GM13976 (cell line): ENCODE measurements at regions not wholly inside any gene's neighbourhood (a gene's known extent, or its start where the extent isn't known, plus 50 kb on each side); places are given as distances from the start of the nearest gene placed in this dataset.

Experiments used
- DNase-seq: peaks from one replicate; pipeline ENCODE4 v3.0.0; 2012; ENCODE audit warnings: low spot score
- in situ Hi-C: fragments of 300-500 bp; cut with MboI; formaldehyde crosslinking; loops from one replicate; pipeline ENCODE4 v1.12.0; 2022; ENCODE audit warnings: low sequenced_read_pairs, mixed read lengths, inconsistent platforms; ENCODE audit not compliant: unreplicated experiment
- TF ChIP-seq, protein P1 (sequence below): IDR thresholded peaks from 2 replicates; pipeline ENCODE4 v1.5.1; 2012; ENCODE audit warnings: borderline replicate concordance, mild to moderate bottlenecking; ENCODE audit not compliant: insufficient read depth; ENCODE audit errors: extremely low read depth, missing control alignments, control extremely low read depth

DNA sequence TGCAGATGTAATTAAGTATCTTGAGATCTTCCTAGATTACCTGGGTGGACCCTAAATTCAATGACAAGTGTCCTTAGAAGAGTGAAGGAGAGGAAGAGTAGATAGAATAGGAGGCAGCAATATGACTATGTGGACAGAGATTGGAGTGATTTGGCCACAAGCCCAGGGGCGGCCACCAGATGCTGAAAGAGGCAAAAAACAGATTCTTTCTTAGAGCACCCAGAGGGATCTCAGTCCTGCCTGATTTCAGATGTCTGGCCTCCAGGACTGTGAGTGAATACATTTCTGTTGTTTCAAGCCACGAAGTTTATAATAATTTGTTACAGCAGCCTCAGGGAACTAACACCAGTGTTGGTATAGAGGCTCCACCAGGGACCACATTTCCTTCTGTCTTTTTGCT lies 67.3 kb downstream of the DACT1 start:
- DNase-seq, result no peak

GRCh38 chr14:58707949-58708348 lies 70.2 kb downstream of the DACT1 start:
- DNase-seq, result no peak
- in situ Hi-C loops, result no loop called here
- TF ChIP-seq, protein P1, sequence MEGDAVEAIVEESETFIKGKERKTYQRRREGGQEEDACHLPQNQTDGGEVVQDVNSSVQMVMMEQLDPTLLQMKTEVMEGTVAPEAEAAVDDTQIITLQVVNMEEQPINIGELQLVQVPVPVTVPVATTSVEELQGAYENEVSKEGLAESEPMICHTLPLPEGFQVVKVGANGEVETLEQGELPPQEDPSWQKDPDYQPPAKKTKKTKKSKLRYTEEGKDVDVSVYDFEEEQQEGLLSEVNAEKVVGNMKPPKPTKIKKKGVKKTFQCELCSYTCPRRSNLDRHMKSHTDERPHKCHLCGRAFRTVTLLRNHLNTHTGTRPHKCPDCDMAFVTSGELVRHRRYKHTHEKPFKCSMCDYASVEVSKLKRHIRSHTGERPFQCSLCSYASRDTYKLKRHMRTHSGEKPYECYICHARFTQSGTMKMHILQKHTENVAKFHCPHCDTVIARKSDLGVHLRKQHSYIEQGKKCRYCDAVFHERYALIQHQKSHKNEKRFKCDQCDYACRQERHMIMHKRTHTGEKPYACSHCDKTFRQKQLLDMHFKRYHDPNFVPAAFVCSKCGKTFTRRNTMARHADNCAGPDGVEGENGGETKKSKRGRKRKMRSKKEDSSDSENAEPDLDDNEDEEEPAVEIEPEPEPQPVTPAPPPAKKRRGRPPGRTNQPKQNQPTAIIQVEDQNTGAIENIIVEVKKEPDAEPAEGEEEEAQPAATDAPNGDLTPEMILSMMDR, result no peak

More for the DNA sequence above, 67.3 kb downstream of the DACT1 start:
- in situ Hi-C loops, result no loop called here
- TF ChIP-seq, protein P1, result no peak

DNA sequence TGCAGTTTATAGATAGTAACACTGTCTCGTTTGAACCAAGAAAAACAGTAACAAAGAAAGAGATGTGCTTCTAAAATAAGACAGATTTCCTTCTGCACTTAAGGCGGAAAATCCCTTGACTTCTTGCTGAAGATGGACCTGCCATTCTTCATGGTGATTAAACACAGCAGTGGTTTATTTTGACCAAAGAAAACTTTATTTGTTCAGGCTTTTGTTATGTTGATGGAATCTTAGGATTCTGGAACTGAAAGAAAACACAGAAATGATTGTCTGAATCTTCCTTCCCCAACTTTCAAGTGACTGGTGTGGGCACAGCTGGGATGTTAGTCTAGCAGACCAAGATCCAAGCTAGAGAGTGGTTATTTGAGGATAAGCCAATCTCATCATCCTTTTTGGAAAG lies 72.2 kb downstream of the DACT1 start:
- TF ChIP-seq, protein P1, result no peak
- no peak for DNase-seq
- in situ Hi-C loops, result no loop called here

GRCh38 chr14:58711382-58711781 lies 73.6 kb downstream of the DACT1 start:
- TF ChIP-seq, protein P1, result no peak
- no peak for DNase-seq
- in situ Hi-C loops, result no loop called here

- TF ChIP-seq, protein P1, result no peak
- no peak for DNase-seq
- in situ Hi-C loops, result no loop called here
Measured at GRCh38 chr14:58712357-58712756, 74.6 kb downstream of the DACT1 start.

- no peak for DNase-seq
- in situ Hi-C loops, result no loop called here
- TF ChIP-seq, protein P1, result no peak
Measured at GRCh38 chr14:58713677-58714076, 75.9 kb downstream of the DACT1 start.

DNA sequence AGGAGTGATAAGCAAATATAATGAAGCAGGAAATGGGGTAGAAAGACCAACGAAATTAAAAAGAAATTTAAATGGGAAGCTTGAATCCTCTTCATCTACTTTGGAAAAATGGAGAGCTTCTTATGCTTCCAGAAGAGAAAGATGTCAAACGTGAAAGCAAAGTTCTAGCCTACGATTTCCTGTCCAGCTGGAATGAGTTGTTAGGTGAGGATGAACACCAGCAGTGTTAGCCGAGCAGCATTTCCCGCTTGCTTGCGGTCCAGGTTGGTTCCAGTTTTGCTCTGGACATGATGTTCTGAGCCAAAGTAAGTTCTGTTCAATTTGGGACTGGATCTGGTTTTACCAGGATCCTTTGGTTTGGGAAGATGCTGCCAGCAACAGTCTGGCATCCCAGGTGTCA lies 78.9 kb downstream of the DACT1 start:
- in situ Hi-C loops, result no loop called here
- DNase-seq, result no peak
- TF ChIP-seq, protein P1, result no peak
